Sigmoid colon (tissue), 4 donors: ENCODE measurements at regions not wholly inside any gene's neighbourhood (a gene's known extent, or its start where the extent isn't known, plus 50 kb on each side); places are given as distances from the start of the nearest gene placed in this dataset.

ENCODE experiments used
- POLR2A ChIP-seq, 2 donors: fragments of 450-650 bp; IDR thresholded peaks; one replicate each; pipeline ENCODE4 v1.6.1; 2016; ENCODE audit warnings: antibody characterized with exemption in 2 of 2, mild to moderate bottlenecking in 2 of 2, moderate library complexity in 2 of 2
- POLR2AphosphoS5 ChIP-seq, 4 donors: sonication (generic); formaldehyde crosslinking; IDR thresholded peaks; one replicate each; pipeline ENCODE4 v1.6.1; 2017; ENCODE audit warnings: antibody characterized with exemption in 4 of 4
- TF ChIP-seq, protein P1 (sequence below), 4 experiments: fragments of 450-650 bp in 3 of 4; fragments of 200-600 bp in 1 of 4; IDR thresholded peaks; one replicate each; pipeline ENCODE4 v1.5.1; 2016 to 2019; ENCODE audit warnings: antibody characterized with exemption in 4 of 4, mild to moderate bottlenecking in 3 of 4, moderate library complexity in 2 of 4

DNA sequence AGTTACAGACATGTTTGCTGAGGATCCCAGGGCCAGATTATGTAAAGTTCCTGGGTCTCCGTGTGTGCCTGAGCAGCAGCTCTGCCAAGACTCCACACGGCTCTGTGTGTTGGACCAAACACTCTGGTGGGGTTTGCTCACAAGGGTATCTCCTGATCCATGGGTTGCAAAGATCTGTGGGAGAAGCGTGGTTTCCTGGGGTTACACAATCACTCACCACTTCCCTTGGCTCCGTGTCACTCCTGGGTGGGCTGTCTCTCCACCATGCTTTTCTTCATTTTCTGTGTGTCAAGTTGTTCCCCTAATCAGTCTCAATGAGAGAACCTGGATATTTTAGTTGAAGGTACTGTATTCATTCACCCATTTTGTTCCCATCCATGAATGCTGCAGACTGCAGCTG, 1088.8 kb downstream of the FSCB start:
- TF ChIP-seq, protein P1, sequence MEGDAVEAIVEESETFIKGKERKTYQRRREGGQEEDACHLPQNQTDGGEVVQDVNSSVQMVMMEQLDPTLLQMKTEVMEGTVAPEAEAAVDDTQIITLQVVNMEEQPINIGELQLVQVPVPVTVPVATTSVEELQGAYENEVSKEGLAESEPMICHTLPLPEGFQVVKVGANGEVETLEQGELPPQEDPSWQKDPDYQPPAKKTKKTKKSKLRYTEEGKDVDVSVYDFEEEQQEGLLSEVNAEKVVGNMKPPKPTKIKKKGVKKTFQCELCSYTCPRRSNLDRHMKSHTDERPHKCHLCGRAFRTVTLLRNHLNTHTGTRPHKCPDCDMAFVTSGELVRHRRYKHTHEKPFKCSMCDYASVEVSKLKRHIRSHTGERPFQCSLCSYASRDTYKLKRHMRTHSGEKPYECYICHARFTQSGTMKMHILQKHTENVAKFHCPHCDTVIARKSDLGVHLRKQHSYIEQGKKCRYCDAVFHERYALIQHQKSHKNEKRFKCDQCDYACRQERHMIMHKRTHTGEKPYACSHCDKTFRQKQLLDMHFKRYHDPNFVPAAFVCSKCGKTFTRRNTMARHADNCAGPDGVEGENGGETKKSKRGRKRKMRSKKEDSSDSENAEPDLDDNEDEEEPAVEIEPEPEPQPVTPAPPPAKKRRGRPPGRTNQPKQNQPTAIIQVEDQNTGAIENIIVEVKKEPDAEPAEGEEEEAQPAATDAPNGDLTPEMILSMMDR (IDR thresholded peaks at IDR 0.05): no peak
- TF ChIP-seq POLR2A (IDR thresholded peaks at IDR 0.05) (no peak), POLR2AphosphoS5 (IDR thresholded peaks at IDR 0.05) (no peak)
